GM12878 (cell line): ENCODE measurements at regions not wholly inside any gene's neighbourhood (a gene's known extent, or its start where the extent isn't known, plus 50 kb on each side); places are given as distances from the start of the nearest gene placed in this dataset.

Source experiments
- ATAC-seq: fragments of 200-7000 bp; cut with Tn5 transposase; 3 replicates; pipeline ENCODE4 v1.9.1; 2020; ENCODE audit warnings: mild to moderate bottlenecking, moderate library complexity
- BruUV-seq: library from RNA; stranded (reverse); fragments of 400-500 nt; replicated peaks from 2 replicates; lab custom pipeline; 2021; lab: Mats Ljungman, UMichigan
- CTCF ChIA-PET: fragments of 300-600 bp; sonication (Branson Sonifier 250); formaldehyde crosslinking; extraction: SDS; loops from one replicate; lab custom pipeline; 2021; ENCODE audit warnings: inconsistent platforms; lab: Yijun Ruan, JAX
- POLR2A ChIA-PET: fragments of 350-600 bp; formaldehyde crosslinking; extraction: SDS; loops from one replicate; lab custom pipeline; 2021; ENCODE audit warnings: inconsistent platforms; lab: Charles Lee
- RAD21 ChIA-PET: fragments of 300-600 bp; sonication (Branson Sonifier 250); formaldehyde crosslinking; loops from one replicate; lab custom pipeline; 2023; ENCODE audit warnings: antibody characterized with exemption; ENCODE audit not compliant: unreplicated experiment; lab: Charles Lee
- SMC1A ChIA-PET: fragments of 300-600 bp; sonication (Branson Sonifier 250); formaldehyde crosslinking; loops from one replicate; lab custom pipeline; 2023; ENCODE audit not compliant: unreplicated experiment, uncharacterized antibody; lab: Charles Lee
- DNase-seq: peaks from one replicate; pipeline ENCODE4 v3.0.0-alpha.2; 2011; ENCODE audit warnings: low read depth, low spot score
- FAIRE-seq: peaks from 3 replicates; lab custom pipeline; 2011; peaks lifted over from hg19 to GRCh38; lab: Jason Lieb, UNC
- H2AFZ ChIP-seq: 2 replicates; pipeline ENCODE4 v1.6.0; 2011; ENCODE audit warnings: low read depth, low read length, control low read depth; ENCODE audit not compliant: control insufficient read depth
- H3K27ac ChIP-seq: 2 replicates; pipeline ENCODE4 v1.5.1; 2011; ENCODE audit warnings: control low read depth; ENCODE audit not compliant: control insufficient read depth, insufficient read depth
- H3K27me3 ChIP-seq, 2 experiments: replicated peaks in 1 of 2; 2 replicates each; pipeline versions ENCODE4 v1.6.0 to v1.6.1; 2011; ENCODE audit warnings: low read length in 1 of 2; ENCODE audit not compliant: control insufficient read depth in 2 of 2, insufficient read depth in 2 of 2
- H3K36me3 ChIP-seq, 2 experiments: 2 replicates each; pipeline ENCODE4 v1.5.1; 2011; ENCODE audit warnings: low read length in 1 of 2; ENCODE audit not compliant: control insufficient read depth in 2 of 2, insufficient read depth in 2 of 2
- H3K4me1 ChIP-seq: 2 replicates; pipeline ENCODE4 v1.6.1; 2011; ENCODE audit warnings: mild to moderate bottlenecking, low read length, moderate library complexity, mixed read lengths; ENCODE audit not compliant: control insufficient read depth, insufficient read depth
- H3K4me2 ChIP-seq: 2 replicates; pipeline ENCODE4 v1.6.0; 2011; ENCODE audit warnings: control low read depth; ENCODE audit not compliant: control insufficient read depth, insufficient read depth
- H3K4me3 ChIP-seq: fragments of 200-600 bp; sonication (generic); 2 replicates; pipeline ENCODE4 v1.5.1; 2016
- H3K79me2 ChIP-seq: 2 replicates; pipeline ENCODE4 v1.6.0; 2011; ENCODE audit warnings: low read length; ENCODE audit not compliant: control insufficient read depth, insufficient read depth
- H3K9ac ChIP-seq: 2 replicates; pipeline ENCODE4 v1.8.0; 2011; ENCODE audit warnings: low read length, control low read depth, mixed read lengths; ENCODE audit not compliant: control insufficient read depth, insufficient read depth
- H3K9me3 ChIP-seq: replicated peaks from 3 replicates; pipeline ENCODE4 v1.5.1; 2011; ENCODE audit warnings: mild to moderate bottlenecking, low read length; ENCODE audit not compliant: control insufficient read depth, insufficient read depth
- H4K20me1 ChIP-seq: 2 replicates; pipeline ENCODE4 v1.6.0; 2011; ENCODE audit not compliant: control insufficient read depth, insufficient read depth
- CBX5 ChIP-seq: sonication (generic); IDR thresholded peaks from 2 replicates; pipeline ENCODE4 v1.6.1; 2016; ENCODE audit warnings: low read depth, moderate library complexity, mild to moderate bottlenecking, inconsistent platforms
- CUX1 ChIP-seq: IDR thresholded peaks from 2 replicates; pipeline ENCODE4 v1.6.1; 2012; ENCODE audit warnings: improper control_type of control experiment, low read depth, low read length; ENCODE audit not compliant: insufficient replicate concordance
- EED ChIP-seq: sonication (generic); IDR thresholded peaks from 2 replicates; pipeline ENCODE4 v1.6.1; 2016; ENCODE audit warnings: antibody characterized with exemption, low read depth
- EP300 ChIP-seq, 2 experiments: fragments of 150-350 bp in 1 of 2; IDR thresholded peaks; 2 replicates each; pipeline ENCODE4 v1.6.1; 2011 to 2012; ENCODE audit warnings: low read depth in 2 of 2, low read length in 2 of 2, borderline replicate concordance in 1 of 2, improper control_type of control experiment in 1 of 2, inconsistent platforms in 1 of 2; ENCODE audit not compliant: control insufficient read depth in 1 of 2
- HDGF ChIP-seq: fragments of 450-650 bp; IDR thresholded peaks from 2 replicates; pipeline ENCODE4 v1.6.1; 2016; ENCODE audit warnings: antibody characterized with exemption
- IKZF1 ChIP-seq: fragments of 450-650 bp; conservative IDR thresholded peaks from 2 replicates; pipeline ENCODE4 v1.6.1; 2017; ENCODE audit warnings: antibody characterized with exemption, mild to moderate bottlenecking
- IRF4 ChIP-seq: IDR thresholded peaks from 2 replicates; pipeline ENCODE4 v1.6.1; 2011; ENCODE audit warnings: low read depth, low read length
- MTA3 ChIP-seq: IDR thresholded peaks from 2 replicates; pipeline ENCODE4 v1.6.1; 2012; ENCODE audit warnings: low read length, inconsistent platforms, borderline replicate concordance
- MXI1 ChIP-seq: fragments of 150-350 bp; IDR thresholded peaks from 2 replicates; pipeline ENCODE4 v1.6.1; 2011; ENCODE audit warnings: low read depth, mild to moderate bottlenecking, inconsistent platforms, low read length, improper control_type of control experiment
- NBN ChIP-seq: fragments of 450-650 bp; IDR thresholded peaks from 2 replicates; pipeline ENCODE4 v1.6.1; 2016
- NFXL1 ChIP-seq: fragments of 450-650 bp; IDR thresholded peaks from 2 replicates; pipeline ENCODE4 v1.6.1; 2017; ENCODE audit warnings: antibody characterized with exemption, mild to moderate bottlenecking, borderline replicate concordance
- PAX5 ChIP-seq: IDR thresholded peaks from 2 replicates; pipeline ENCODE4 v1.6.1; 2011; ENCODE audit warnings: low read depth, low read length, borderline replicate concordance
- POLR2A ChIP-seq: IDR thresholded peaks from 2 replicates; pipeline ENCODE4 v1.6.1; 2011; ENCODE audit warnings: low read depth, mild to moderate bottlenecking, low read length
- SMAD5 ChIP-seq: IDR thresholded peaks from 2 replicates; pipeline ENCODE4 v1.6.1; 2016; ENCODE audit warnings: antibody characterized with exemption, low read depth
- STAT1 ChIP-seq: fragments of 450-650 bp; conservative IDR thresholded peaks from 2 replicates; pipeline ENCODE4 v1.6.1; 2014; ENCODE audit warnings: antibody characterized with exemption, mild to moderate bottlenecking
- TCF3 ChIP-seq: IDR thresholded peaks from 2 replicates; pipeline ENCODE4 v1.6.1; 2012; ENCODE audit warnings: low read depth, mild to moderate bottlenecking, low read length, borderline replicate concordance; ENCODE audit not compliant: insufficient read depth
- USF2 ChIP-seq: IDR thresholded peaks from 2 replicates; pipeline ENCODE4 v1.6.1; 2011; ENCODE audit warnings: low read depth, low read length, improper control_type of control experiment, borderline replicate concordance
- ZNF207 ChIP-seq: fragments of 450-650 bp; IDR thresholded peaks from 2 replicates; pipeline ENCODE4 v1.6.1; 2014; ENCODE audit warnings: antibody characterized with exemption, mild to moderate bottlenecking, borderline replicate concordance
- WGBS: methylation state at CpG from one replicate; pipeline ENCODE4 v1.1.6; 2016; ENCODE audit warnings: low lambda C conversion rate; ENCODE audit not compliant: insufficient replicate concordance, insufficient coverage; ENCODE audit errors: missing lambda C conversion rate; 5-methylcytosine and 5-hydroxymethylcytosine counted together
- in situ Hi-C: fragments of 300-500 bp; cut with MboI; formaldehyde crosslinking; loops from 9 replicates; pipeline ENCODE4 v1.14.3; 2018; ENCODE audit warnings: mixed read lengths
- intact Hi-C: fragments of 100-400 bp; cut with micrococcal nuclease; formaldehyde crosslinking; loops from one replicate; pipeline ENCODE4 v1.14.2; 2022; ENCODE audit not compliant: unreplicated experiment

- no peaks in the 10 kb centered on the region for H3K9me3 ChIP-seq
- ATAC-seq, result no peak
- no peaks in the 10 kb centered on the region for H3K27me3 ChIP-seq
- CTCF ChIA-PET, result no interaction called here
- TF ChIP-seq ZNF207, result no peak
- TF ChIP-seq IKZF1, result no peak
- no peak for TF ChIP-seq IRF4
- no peak for TF ChIP-seq USF2
- no peak for TF ChIP-seq POLR2A
- no peak for TF ChIP-seq EP300 (IDR thresholded peaks at IDR 0.05; ENCODE audit: borderline replicate concordance in 1 of 2, control insufficient read depth in 1 of 2, low read depth in 2 of 2, low read length in 2 of 2)
- TF ChIP-seq TCF3, result no peak
- no peak for TF ChIP-seq CBX5
- no peak for TF ChIP-seq CUX1
- no peak for TF ChIP-seq NBN
- TF ChIP-seq EED, result no peak
- no peak for TF ChIP-seq HDGF
- TF ChIP-seq PAX5, result no peak
- TF ChIP-seq STAT1, result no peak
- no peak for TF ChIP-seq NFXL1
- no peak for TF ChIP-seq MTA3
- no peak for TF ChIP-seq MXI1
- no peak for TF ChIP-seq SMAD5
- TF ChIP-seq, all 136 proteins: peak for 0
- Histone ChIP-seq H4K20me1 (no peaks in the 10 kb centered on the region), H3K27ac (no peak overlapping the region), H3K79me2 (no peaks in the 10 kb centered on the region), H3K36me3 (no peaks in the 10 kb centered on the region), H3K4me3 (no peak overlapping the region), H3K9ac (no peak overlapping the region), H3K4me2 (no peak overlapping the region), H2AFZ (no peak overlapping the region), H3K4me1 (no peaks in the 10 kb centered on the region)
- RAD21 ChIA-PET, result no interaction called here
- SMC1A ChIA-PET, result no interaction called here
- BruUV-seq, result no TSS peak
- POLR2A ChIA-PET, result no interaction called here
- 94% methylated on average over 1 of the region's 1 CpG for WGBS
- DNase-seq (no peak), FAIRE-seq (no peak)
- intact Hi-C loops, result no loop called here
- in situ Hi-C loops, result no loop called here
Observed at GRCh38 chr7:81268551-81268950, 349.7 kb upstream of the SEMA3C start.
